ENCODE measurements at regions not wholly inside any gene's neighbourhood (a gene's known extent, or its start where the extent isn't known, plus 50 kb on each side); places are given as distances from the start of the nearest gene placed in this dataset.

- DNase-seq: no peak
Measured at GRCh38 chr2:59093571-59093970, 852.4 kb upstream of the FANCL start.

- DNase-seq: no peak
Measured at GRCh38 chr2:59084326-59084725, 843.2 kb upstream of the FANCL start.

- no peak for DNase-seq
Measured at GRCh38 chr2:59083075-59083828, 842.1 kb upstream of the FANCL start.

GRCh38 chr2:59082657-59083056, 841.5 kb upstream of the FANCL start:
- DNase-seq: no peak

- DNase-seq: no peak
Measured at GRCh38 chr2:59080451-59081181, 839.5 kb upstream of the FANCL start.

- no peak for DNase-seq
Measured at GRCh38 chr2:59077981-59078531, 836.9 kb upstream of the FANCL start.

GRCh38 chr2:59077026-59077725, 836.1 kb upstream of the FANCL start:
- DNase-seq: no peak

- no peak for DNase-seq
Measured at GRCh38 chr2:59076079-59076619, 835.0 kb upstream of the FANCL start.

- no peak for DNase-seq
Measured at GRCh38 chr2:59074071-59074470, 832.9 kb upstream of the FANCL start.

- DNase-seq: no peak
Measured at GRCh38 chr2:59073286-59073685, 832.2 kb upstream of the FANCL start.

- no peak for DNase-seq
Measured at GRCh38 chr2:59068255-59068654, 827.1 kb upstream of the FANCL start.

- DNase-seq: no peak
Measured at GRCh38 chr2:59066787-59067399, 825.8 kb upstream of the FANCL start.

GRCh38 chr2:59047373-59047995, 806.4 kb upstream of the FANCL start:
- DNase-seq: no peak

- DNase-seq: no peak
Measured at GRCh38 chr2:59046401-59047372, 805.6 kb upstream of the FANCL start.

- DNase-seq: no peak
Measured at GRCh38 chr2:59044736-59045135, 803.6 kb upstream of the FANCL start.

GRCh38 chr2:59041139-59041538, 800.0 kb upstream of the FANCL start:
- no peak for DNase-seq

- DNase-seq: no peak
Measured at GRCh38 chr2:59034837-59035236, 793.7 kb upstream of the FANCL start.

GRCh38 chr2:59034106-59034505, 793.0 kb upstream of the FANCL start:
- no peak for DNase-seq

GRCh38 chr2:59033661-59034060, 792.5 kb upstream of the FANCL start:
- DNase-seq: no peak

- peak; percentile 40 for DNase-seq
Measured at GRCh38 chr2:59032499-59032898, 791.4 kb upstream of the FANCL start.

- peak; percentile 69 for DNase-seq
Measured at GRCh38 chr2:59029058-59029457, 787.9 kb upstream of the FANCL start.
